Smooth muscle cell (in vitro differentiated cells): ENCODE measurements at regions not wholly inside any gene's neighbourhood (a gene's known extent, or its start where the extent isn't known, plus 50 kb on each side); places are given as distances from the start of the nearest gene placed in this dataset.

ENCODE experiments used
- DNase-seq: peaks from one replicate; lab custom pipeline; 2025; ENCODE audit not compliant: unreplicated experiment; lab: John Stamatoyannopoulos, UW
- H2AFZ ChIP-seq: fragments of 200-600 bp; sonication (generic); 2 replicates; pipeline ENCODE4 v1.6.0; 2016; ENCODE audit warnings: antibody characterized with exemption, low read depth, mild to moderate bottlenecking
- H3F3A ChIP-seq: fragments of 200-600 bp; sonication (generic); 2 replicates; pipeline ENCODE4 v1.6.0; 2017; ENCODE audit warnings: antibody characterized with exemption, low read depth
- H3K27ac ChIP-seq: fragments of 200-600 bp; sonication (generic); 2 replicates; pipeline ENCODE4 v1.5.1; 2016; ENCODE audit warnings: low read depth, mild to moderate bottlenecking
- H3K27me3 ChIP-seq: fragments of 200-600 bp; sonication (generic); 2 replicates; pipeline ENCODE4 v1.6.1; 2016; ENCODE audit warnings: low read depth, mild to moderate bottlenecking
- H3K36me3 ChIP-seq: fragments of 200-600 bp; sonication (generic); 2 replicates; pipeline ENCODE4 v1.5.1; 2016; ENCODE audit warnings: low read depth
- H3K4me1 ChIP-seq: fragments of 200-600 bp; sonication (generic); 2 replicates; pipeline ENCODE4 v1.5.1; 2016; ENCODE audit warnings: low read depth
- H3K4me2 ChIP-seq: fragments of 200-600 bp; sonication (generic); 2 replicates; pipeline ENCODE4 v1.6.0; 2016; ENCODE audit warnings: mild to moderate bottlenecking
- H3K4me3 ChIP-seq: fragments of 200-600 bp; sonication (generic); 2 replicates; pipeline ENCODE4 v1.5.1; 2016; ENCODE audit warnings: mild to moderate bottlenecking
- H3K79me2 ChIP-seq: fragments of 200-600 bp; sonication (generic); 2 replicates; pipeline ENCODE4 v1.6.0; 2016; ENCODE audit warnings: low read depth, mild to moderate bottlenecking
- H3K9ac ChIP-seq: fragments of 200-600 bp; sonication (generic); 2 replicates; pipeline ENCODE4 v1.6.0; 2016; ENCODE audit warnings: low read depth
- H3K9me3 ChIP-seq: fragments of 200-600 bp; sonication (generic); replicated peaks from 2 replicates; pipeline ENCODE4 v1.5.1; 2016; ENCODE audit warnings: low read depth
- H4K20me1 ChIP-seq: fragments of 200-600 bp; sonication (generic); 2 replicates; pipeline ENCODE4 v1.6.0; 2016; ENCODE audit warnings: low read depth
- WGBS: methylation state at CpG from one replicate; pipeline ENCODE4 v1.1.7; 2016; ENCODE audit warnings: low lambda C conversion rate; 5-methylcytosine and 5-hydroxymethylcytosine counted together
- TF ChIP-seq, protein P1 (sequence below): fragments of 200-600 bp; sonication (generic); IDR thresholded peaks from 2 replicates; pipeline ENCODE4 v1.5.1; 2017; ENCODE audit warnings: borderline replicate concordance, mild to moderate bottlenecking, antibody characterized with exemption; ENCODE audit not compliant: insufficient read depth, poor library complexity, severe bottlenecking

DNA sequence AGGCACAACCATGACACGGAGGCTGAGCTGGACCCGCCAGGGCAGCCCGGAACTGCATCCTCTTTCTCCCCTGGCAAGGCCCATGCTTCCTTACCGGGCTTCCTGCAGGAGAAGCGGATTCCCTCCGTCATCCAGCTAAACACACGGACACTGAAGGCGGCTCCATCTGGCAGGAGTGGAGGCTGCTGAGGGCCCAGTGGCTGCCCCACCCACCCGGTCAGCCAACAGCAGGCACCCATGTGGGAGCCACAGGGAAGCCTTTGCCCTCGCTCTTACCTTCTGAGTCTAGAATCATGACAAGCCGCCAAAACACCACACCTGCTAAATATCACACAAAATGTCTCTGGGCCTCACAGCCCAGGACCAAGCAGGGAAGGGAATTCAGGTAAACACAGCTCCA is 321.6 kb upstream of the RNF32 start:
- DNase-seq = no peak
- no peak overlapping the region for H3K9ac ChIP-seq
- H3K4me3 ChIP-seq = no peak overlapping the region
- 89% methylated on average over 11 of the region's 11 CpGs for WGBS
- no peaks in the 10 kb centered on the region for H3K36me3 ChIP-seq
- H3K4me2 ChIP-seq = no peak overlapping the region
- no peak overlapping the region for H3K27ac ChIP-seq
- TF ChIP-seq, protein P1, sequence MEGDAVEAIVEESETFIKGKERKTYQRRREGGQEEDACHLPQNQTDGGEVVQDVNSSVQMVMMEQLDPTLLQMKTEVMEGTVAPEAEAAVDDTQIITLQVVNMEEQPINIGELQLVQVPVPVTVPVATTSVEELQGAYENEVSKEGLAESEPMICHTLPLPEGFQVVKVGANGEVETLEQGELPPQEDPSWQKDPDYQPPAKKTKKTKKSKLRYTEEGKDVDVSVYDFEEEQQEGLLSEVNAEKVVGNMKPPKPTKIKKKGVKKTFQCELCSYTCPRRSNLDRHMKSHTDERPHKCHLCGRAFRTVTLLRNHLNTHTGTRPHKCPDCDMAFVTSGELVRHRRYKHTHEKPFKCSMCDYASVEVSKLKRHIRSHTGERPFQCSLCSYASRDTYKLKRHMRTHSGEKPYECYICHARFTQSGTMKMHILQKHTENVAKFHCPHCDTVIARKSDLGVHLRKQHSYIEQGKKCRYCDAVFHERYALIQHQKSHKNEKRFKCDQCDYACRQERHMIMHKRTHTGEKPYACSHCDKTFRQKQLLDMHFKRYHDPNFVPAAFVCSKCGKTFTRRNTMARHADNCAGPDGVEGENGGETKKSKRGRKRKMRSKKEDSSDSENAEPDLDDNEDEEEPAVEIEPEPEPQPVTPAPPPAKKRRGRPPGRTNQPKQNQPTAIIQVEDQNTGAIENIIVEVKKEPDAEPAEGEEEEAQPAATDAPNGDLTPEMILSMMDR = no peak
- H2AFZ ChIP-seq = no peak overlapping the region
- no peaks in the 10 kb centered on the region for H4K20me1 ChIP-seq
- H3F3A ChIP-seq = no peaks in the 10 kb centered on the region
- H3K4me1 ChIP-seq = no peaks in the 10 kb centered on the region
- no peaks in the 10 kb centered on the region for H3K9me3 ChIP-seq
- no peaks in the 10 kb centered on the region for H3K79me2 ChIP-seq
- H3K27me3 ChIP-seq = no peaks in the 10 kb centered on the region

DNA sequence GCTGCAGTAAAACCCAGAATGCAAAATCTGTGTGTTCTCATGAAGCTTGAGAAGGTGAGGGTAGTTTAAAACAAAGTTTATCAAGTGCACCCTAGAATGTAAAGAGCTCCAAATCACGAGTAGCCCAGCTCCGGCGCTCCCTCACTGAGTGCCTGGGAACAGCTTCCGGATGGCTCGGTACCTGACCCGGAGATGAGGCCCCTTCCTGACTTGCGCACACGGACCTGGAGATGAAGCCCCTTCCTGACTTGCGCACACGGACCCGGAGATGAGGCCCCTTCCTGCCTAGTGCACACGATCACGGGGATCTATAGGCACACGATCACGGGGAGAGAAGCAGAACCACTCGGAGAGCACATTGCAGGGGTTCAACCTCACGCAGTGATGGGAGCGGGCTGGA is 322.1 kb upstream of the RNF32 start:
- Histone ChIP-seq H3K27ac (no peak overlapping the region), H3K9me3 (no peaks in the 10 kb centered on the region), H3K79me2 (no peaks in the 10 kb centered on the region), H4K20me1 (no peaks in the 10 kb centered on the region), H3F3A (no peaks in the 10 kb centered on the region), H3K4me3 (no peak overlapping the region), H3K36me3 (no peaks in the 10 kb centered on the region), H3K4me1 (no peaks in the 10 kb centered on the region), H3K4me2 (no peak overlapping the region), H3K27me3 (no peaks in the 10 kb centered on the region), H3K9ac (no peak overlapping the region), H2AFZ (no peak overlapping the region)
- DNase-seq = no peak
- 90% methylated on average over 18 of the region's 18 CpGs for WGBS
- TF ChIP-seq, protein P1 = no peak

DNA sequence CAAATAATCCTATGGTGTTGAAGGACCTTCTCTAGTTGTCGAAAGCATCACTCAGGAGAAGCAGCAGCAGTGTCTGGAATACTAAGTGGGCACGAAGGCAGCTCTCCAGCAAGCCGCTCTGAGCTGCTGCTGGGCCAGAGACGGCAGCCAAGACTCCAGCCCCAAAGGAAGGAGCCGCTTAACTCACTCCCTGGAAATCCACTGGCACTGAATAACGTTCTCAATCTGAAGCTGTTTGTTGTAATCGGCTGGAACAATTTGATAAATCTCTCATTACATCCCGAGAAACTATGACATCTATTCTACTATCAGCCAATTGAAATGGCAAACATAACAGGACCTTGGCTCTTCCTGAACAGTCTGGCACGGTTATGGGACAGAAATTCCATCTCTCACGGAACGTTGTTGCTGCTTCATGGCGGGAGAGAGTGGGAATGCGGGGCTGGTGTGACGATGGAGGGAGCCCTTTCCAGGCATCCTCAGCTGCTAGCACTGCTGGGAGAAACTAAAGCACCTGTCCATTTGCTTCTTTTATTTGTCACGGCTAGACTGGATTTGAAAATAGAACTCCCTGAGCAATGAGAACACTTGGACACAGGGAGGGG is 331.5 kb upstream of the RNF32 start:
- Histone ChIP-seq H3K9me3 (no peaks in the 10 kb centered on the region), H3K4me2 (no peak overlapping the region), H3K4me3 (no peak overlapping the region), H3K27ac (no peak overlapping the region), H3F3A (no peaks in the 10 kb centered on the region), H3K27me3 (no peaks in the 10 kb centered on the region), H3K9ac (no peak overlapping the region), H3K4me1 (no peaks in the 10 kb centered on the region), H4K20me1 (no peaks in the 10 kb centered on the region), H3K36me3 (no peaks in the 10 kb centered on the region), H3K79me2 (no peaks in the 10 kb centered on the region), H2AFZ (no peak overlapping the region)
- 87% methylated on average over 15 of the region's 15 CpGs for WGBS
- TF ChIP-seq, protein P1 = no peak
- DNase-seq = no peak

DNA sequence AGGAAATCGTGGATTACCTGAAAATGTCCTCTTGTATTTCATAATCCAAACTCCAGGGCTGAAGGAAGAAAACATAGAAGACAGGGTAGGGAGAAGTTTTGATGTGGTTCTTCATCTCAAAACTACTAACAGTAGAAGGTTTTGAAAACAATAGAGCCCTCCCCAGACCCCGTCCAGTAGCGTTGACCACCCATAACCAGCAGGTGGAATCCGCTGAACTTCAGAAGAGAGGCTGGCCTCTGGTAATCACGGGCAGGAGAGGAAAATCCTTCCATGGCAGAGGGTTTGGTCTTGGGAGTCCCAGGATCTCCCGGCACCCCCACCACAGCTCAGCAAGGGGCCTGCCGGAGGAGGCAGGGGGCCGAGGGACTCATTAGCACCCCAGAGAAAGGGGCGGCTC is 333.4 kb upstream of the RNF32 start:
- Histone ChIP-seq H3K9ac (no peak overlapping the region), H3K9me3 (no peaks in the 10 kb centered on the region), H3K27me3 (no peaks in the 10 kb centered on the region), H3K36me3 (no peaks in the 10 kb centered on the region), H3K27ac (no peak overlapping the region), H4K20me1 (no peaks in the 10 kb centered on the region), H3K4me2 (no peak overlapping the region), H3F3A (no peaks in the 10 kb centered on the region), H3K4me1 (no peaks in the 10 kb centered on the region), H3K79me2 (no peaks in the 10 kb centered on the region), H2AFZ (no peak overlapping the region), H3K4me3 (no peak overlapping the region)
- TF ChIP-seq, protein P1 = no peak
- WGBS = 76% methylated on average over 9 of the region's 9 CpGs
- no peak for DNase-seq
